CD4-positive, alpha-beta T cell treated with Interleukin-4 for 1 hour (primary cell): ENCODE measurements at regions not wholly inside any gene's neighbourhood (a gene's known extent, or its start where the extent isn't known, plus 50 kb on each side); places are given as distances from the start of the nearest gene placed in this dataset.

ENCODE experiments used
- DNase-seq, 2 donors: peaks; one replicate each; pipeline ENCODE4 v3.0.0-alpha.2; 2020 to 2022

GRCh38 chr7:130881091-130881798 is 147.2 kb upstream of the KLF14 start:
- no peak for DNase-seq

- DNase-seq = no peak
These were observed 147.8 kb upstream of the KLF14 start for GRCh38 chr7:130881799-130882141.

GRCh38 chr7:130882396-130882795 is 148.4 kb upstream of the KLF14 start:
- no peak for DNase-seq

GRCh38 chr7:130883928-130884327 is 149.9 kb upstream of the KLF14 start:
- no peak for DNase-seq

- no peak for DNase-seq
These were observed 150.7 kb upstream of the KLF14 start for GRCh38 chr7:130884437-130885417.

GRCh38 chr7:130886438-130887135 is 152.6 kb upstream of the KLF14 start:
- no peak for DNase-seq

GRCh38 chr7:130887182-130887956 is 153.4 kb upstream of the KLF14 start:
- DNase-seq = no peak

- DNase-seq = no peak
These were observed 154.0 kb upstream of the KLF14 start for GRCh38 chr7:130887957-130888371.

- no peak for DNase-seq
These were observed 154.5 kb upstream of the KLF14 start for GRCh38 chr7:130888468-130888867.

GRCh38 chr7:130890176-130891020 is 156.4 kb upstream of the KLF14 start:
- no peak for DNase-seq

GRCh38 chr7:130891254-130892094 is 157.5 kb upstream of the KLF14 start:
- DNase-seq = no peak

- peak in 1 of 2 donors; percentile 66 for DNase-seq
These were observed 159.5 kb upstream of the KLF14 start for GRCh38 chr7:130893441-130893894.

GRCh38 chr7:130894146-130894908 is 160.3 kb upstream of the KLF14 start:
- no peak for DNase-seq

GRCh38 chr7:130894909-130895750 is 161.1 kb upstream of the KLF14 start:
- DNase-seq = no peak

- DNase-seq = no peak
These were observed 162.3 kb upstream of the KLF14 start for GRCh38 chr7:130896051-130896881.

GRCh38 chr7:130896898-130897514 is 163.0 kb upstream of the KLF14 start:
- peak; percentile 83 for DNase-seq
